Stimulated activated CD4-positive, alpha-beta T cell treated with anti-CD3 and anti-CD28 coated beads, Interleukin-4, amount 100 ng/mL, for 4 hours (primary cell): ENCODE measurements at regions not wholly inside any gene's neighbourhood (a gene's known extent, or its start where the extent isn't known, plus 50 kb on each side); places are given as distances from the start of the nearest gene placed in this dataset.
A peak's percentile ranks its signal among the peaks of the same experiment; 100 is the strongest.
"Not testable (repeated sequence)": the region's sequence is repeated elsewhere in the genome, so short reads cannot be mapped to it uniquely, and the experiment has no call there.

Experiments used
- DNase-seq, 2 experiments: peaks; one replicate each; pipeline ENCODE4 v3.0.0-alpha.2; 2020

GRCh38 chr1:181173761-181174447 lies 85.4 kb downstream of the IER5 start:
- DNase-seq = no peak

- DNase-seq = no peak
Observed at GRCh38 chr1:181174861-181175260, 86.4 kb downstream of the IER5 start.

- no peak for DNase-seq
Observed at GRCh38 chr1:181175356-181175910, 86.9 kb downstream of the IER5 start.

GRCh38 chr1:181175955-181176354 lies 87.5 kb downstream of the IER5 start:
- DNase-seq = no peak

- DNase-seq = no peak
Observed at GRCh38 chr1:181178241-181178879, 89.9 kb downstream of the IER5 start.

GRCh38 chr1:181179279-181179986 lies 90.9 kb downstream of the IER5 start:
- no peak for DNase-seq

- DNase-seq = peak in 1 of 2 experiments; percentile 52
Observed at GRCh38 chr1:181179987-181180365, 91.5 kb downstream of the IER5 start.

GRCh38 chr1:181180407-181181031 lies 92.0 kb downstream of the IER5 start:
- DNase-seq = no peak

DNA sequence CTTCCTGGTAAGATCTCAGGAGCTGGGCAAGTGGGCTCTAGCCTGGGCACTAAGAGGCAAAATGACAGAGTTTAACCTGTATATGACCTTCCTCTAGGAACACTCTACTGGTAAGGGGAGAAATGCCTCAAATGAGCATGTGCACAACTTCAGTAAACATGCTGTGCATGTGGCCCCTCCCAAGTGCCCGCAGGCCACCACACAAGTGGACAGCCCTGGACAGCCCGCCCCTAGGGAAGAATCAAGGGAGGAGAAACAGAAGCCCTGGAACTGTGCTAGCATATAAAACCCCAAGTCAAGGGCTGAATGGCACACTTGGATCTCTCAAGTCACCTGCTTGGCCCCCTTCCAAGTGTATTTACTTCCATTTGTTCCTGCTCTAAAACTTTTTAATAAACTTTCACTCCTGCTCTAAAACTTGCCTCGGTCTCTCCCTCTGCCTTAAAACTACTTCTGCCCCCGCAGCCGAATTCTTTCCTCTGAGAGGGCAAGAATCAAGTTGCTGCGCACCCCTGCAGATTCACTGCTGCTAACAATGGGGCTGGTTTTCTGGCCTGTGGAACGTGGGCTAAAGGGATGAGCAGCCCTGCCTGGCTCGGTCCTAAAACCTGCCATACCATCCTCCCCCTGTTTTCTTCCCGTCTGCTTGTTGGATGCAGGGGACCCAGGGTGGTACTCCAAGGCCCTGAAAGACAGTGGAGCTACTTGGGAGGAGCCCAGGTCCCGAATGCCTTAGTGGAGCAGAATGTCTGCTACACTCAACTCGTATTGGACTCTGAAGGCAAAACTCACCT lies 93.5 kb downstream of the IER5 start:
- DNase-seq = no peak

GRCh38 chr1:181184621-181185020 lies 96.1 kb downstream of the IER5 start:
- DNase-seq = no peak

DNA sequence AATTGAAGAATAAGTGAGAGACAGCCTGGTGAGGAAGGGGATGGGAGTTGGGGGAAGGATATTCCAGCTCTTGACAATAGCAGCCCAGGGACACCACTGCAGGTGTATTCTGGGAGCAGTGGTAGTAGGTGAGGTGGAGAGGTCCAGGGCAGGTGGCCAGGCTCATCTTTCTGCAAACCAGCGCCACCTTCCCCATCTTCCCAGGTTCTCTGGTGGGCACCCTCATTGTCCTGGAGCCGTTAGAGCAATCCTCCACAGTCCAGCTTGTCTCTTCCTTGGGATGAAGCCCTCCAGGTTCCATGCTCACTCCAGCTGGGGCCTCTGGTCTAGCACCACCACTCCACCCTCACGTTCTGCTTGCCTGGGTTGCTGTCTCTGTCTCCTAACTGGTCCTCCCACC lies 97.0 kb downstream of the IER5 start:
- no peak for DNase-seq

DNA sequence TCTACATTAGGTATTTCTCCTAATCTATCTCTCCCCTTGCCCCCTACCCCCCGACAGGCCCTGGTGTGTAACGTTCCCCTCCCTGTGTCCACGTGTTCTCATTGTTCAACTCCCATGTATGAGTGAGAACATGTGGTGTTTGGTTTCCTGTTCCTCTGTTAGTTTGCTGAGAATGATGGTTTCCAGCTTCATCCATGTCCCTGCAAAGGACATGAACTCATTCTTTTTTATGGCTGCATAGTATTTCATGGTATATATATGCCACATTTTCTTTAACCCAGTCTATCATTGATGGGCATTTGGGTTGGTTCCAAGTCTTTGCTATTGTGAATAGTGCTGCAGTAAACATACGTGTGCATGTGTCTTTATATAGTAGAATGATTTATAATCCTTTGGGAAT lies 97.6 kb downstream of the IER5 start:
- not testable (repeated sequence) for DNase-seq

- no peak for DNase-seq
Observed at GRCh38 chr1:181187337-181188126, 99.0 kb downstream of the IER5 start.

- no peak for DNase-seq
Observed at GRCh38 chr1:181189245-181189644, 100.7 kb downstream of the IER5 start.

DNA sequence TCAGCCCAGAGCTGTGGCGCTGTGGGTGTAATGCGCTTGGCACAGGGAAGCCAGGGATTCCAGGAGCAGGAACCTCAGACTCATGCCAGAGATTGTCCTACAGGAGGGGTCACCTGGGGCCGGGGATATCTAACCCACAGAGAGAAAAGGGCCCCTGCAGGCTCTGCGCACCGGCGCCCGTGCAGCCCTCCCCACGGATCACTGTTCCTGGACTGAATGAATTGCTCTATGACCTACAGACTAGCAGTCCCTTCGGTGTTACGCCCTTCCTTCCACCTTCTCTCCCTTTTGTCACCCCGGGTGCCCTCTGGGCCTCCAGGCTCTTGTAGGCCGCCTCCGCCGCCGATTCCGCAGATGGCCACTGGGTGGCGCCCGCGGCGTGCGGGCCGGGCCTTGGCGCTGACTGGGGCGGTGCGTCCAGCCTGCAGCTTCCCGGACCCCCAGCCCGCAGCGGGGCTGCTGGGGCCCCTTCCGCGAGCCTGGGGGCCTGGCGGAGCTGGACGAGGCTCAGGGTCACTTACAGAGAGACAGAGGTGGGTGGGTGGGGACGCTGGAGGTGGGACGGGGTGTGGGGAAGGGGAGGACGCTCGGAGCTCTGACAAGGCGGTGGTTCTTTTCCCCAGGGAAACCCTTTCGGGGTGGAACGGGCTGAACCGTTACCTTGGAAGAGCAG lies 101.3 kb downstream of the IER5 start:
- peak; percentile 64 to 74 for DNase-seq

GRCh38 chr1:181190364-181191035 lies 102.0 kb downstream of the IER5 start:
- DNase-seq = no peak

GRCh38 chr1:181191494-181192040 lies 103.1 kb downstream of the IER5 start:
- no peak for DNase-seq

DNA sequence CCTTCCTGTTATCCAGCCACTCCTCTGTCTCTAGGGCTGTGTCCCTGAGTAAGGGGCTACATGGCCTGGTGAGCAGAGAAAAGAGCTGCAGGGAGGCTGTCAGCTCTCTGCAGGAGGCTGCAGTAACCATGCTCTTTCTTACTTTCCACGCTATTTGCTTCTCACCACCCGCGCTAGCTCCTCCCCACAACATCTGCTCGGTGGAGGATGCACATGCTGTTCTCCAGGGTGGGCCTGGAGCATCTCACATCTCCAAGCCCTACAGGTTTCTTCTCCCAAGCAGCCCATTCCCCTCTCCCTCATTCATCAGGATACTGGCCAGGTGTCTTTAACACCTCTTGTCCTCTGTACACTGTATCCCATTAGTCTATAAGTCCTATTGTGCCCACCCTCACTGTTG lies 103.8 kb downstream of the IER5 start:
- no peak for DNase-seq

GRCh38 chr1:181202986-181203555 lies 114.6 kb downstream of the IER5 start:
- no peak for DNase-seq

DNA sequence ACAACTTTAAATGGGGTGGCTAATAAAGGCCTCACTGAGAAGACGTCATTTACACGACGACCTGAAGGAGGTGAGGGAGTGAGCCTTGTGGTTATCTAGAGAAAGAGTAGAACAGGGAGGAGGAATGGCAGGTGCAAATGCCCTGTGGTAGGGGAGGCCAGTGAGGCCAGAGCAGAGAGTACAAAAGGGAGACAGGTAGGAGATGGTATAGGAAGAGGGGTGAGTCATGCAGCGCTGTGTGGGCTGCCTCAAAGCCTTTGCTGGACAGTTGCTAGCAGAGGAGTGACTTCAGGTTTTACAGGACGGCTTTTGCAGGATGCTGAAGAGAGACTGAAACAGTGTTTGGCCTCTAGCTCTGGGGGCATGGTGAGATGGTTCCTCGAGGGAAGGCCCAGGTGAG lies 116.0 kb downstream of the IER5 start:
- no peak for DNase-seq
